IPS DF 4.7 (cell line): ENCODE measurements at regions not wholly inside any gene's neighbourhood (a gene's known extent, or its start where the extent isn't known, plus 50 kb on each side); places are given as distances from the start of the nearest gene placed in this dataset.
A peak's percentile ranks its signal among the peaks of the same experiment; 100 is the strongest.

Experiments
- DNase-seq: peaks from one replicate; pipeline ENCODE4 v3.0.0-alpha.2; 2013; ENCODE audit warnings: low spot score; ENCODE audit errors: extremely low read depth

DNA sequence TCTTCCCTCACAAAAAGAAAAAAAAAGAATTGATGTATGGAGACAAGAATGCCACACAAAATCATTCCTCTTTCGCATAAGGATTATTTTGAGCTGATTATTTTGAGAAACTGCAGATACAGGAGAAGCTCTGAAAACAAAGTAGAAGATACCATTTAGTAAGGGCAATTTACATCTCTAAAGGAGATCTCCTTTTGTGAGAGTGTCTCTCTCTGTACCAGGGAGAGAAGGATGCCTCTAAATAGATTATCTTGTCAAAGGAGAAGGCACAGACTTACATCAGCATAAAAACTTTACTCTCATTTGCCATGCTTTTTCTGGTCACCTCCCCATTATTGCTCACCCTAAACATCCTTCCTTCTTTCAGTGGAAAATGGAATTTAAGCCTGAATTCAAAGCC lies 747.9 kb upstream of the COBL start:
- DNase-seq = no peak

- DNase-seq = no peak
Measured at GRCh38 chr7:52061666-52062065, 745.1 kb upstream of the COBL start.

DNA sequence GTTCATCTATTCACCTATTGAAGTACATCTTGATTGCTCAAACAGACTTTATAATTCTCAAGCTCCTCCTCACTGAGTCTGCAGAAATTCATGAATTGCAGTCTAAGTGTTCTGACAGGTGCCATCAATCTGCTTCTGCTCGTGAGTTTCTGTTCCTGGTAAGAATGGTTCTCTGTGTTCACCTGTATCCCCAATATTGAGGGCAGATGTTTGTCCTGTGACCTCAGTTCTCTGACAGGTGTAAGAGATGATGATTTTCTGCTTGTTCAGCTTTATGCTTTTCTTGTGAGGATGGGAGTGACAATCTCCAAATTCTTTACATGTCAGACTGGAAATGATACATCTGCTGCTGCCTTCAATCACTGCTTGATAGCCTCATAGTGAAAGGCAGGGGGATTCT lies 736.9 kb upstream of the COBL start:
- DNase-seq = no peak

- DNase-seq = no peak
Measured at GRCh38 chr7:52030722-52031121, 714.1 kb upstream of the COBL start.

- no peak for DNase-seq
Measured at GRCh38 chr7:52026140-52026539, 709.5 kb upstream of the COBL start.

DNA sequence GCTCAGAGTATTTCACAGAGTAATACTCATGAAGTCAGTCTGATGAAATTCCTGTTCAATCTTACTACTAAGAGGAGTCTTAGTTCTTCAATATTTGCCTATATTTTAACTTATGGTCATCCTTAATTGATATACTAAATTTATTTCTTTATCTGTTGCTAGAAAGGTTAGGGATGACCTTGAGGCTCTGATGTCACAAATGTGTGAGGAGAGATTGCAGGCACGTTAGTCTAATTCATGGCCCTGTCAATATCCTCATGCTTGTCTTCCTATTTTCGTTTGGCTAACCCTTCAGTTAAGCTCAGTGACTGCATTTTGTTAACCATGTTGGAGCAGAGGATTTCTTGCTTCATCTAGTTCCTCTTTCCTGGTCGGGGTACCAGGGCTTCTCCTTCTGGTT lies 704.7 kb upstream of the COBL start:
- DNase-seq = no peak

DNA sequence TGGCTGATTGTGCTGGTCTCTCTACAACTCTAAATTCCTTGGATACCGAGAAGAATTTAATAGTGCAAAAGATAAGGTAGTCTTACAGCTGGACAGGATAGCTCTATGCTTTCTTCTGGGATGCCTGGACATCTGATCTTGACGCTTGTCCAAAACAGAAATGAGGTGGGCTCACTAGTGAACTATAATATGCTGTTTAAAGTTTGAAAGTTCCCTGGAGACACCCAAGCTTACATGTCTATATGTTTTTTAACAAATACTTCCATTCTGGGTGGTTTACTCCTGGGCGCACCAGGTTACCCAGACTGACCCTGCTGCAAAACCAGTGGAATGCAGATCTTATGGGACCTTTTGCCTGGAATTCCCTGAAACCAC lies 702.1 kb upstream of the COBL start:
- DNase-seq = no peak

- peak; percentile 64 for DNase-seq
Measured at GRCh38 chr7:52017802-52018679, 701.4 kb upstream of the COBL start.

GRCh38 chr7:52009181-52009580 lies 692.6 kb upstream of the COBL start:
- DNase-seq = no peak

DNA sequence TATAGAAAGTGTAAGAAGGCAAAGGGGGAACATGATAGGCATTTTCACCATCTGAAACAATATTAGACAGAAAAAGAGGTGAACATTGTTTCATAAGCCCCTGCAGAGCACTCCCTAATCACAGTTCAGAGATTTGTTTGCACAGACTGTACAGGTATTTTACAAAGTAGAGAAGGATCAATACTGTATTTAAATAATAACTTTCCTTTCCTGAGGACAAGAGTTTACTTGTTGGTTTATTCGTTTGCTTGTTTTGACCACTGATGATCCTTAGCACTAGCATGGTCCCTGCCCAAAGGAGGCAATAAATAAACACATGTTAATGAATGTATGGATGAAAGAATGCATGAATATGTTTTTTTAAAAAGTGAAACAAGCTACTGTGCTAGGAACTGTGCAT lies 690.1 kb upstream of the COBL start:
- no peak for DNase-seq

GRCh38 chr7:52005613-52006012 lies 689.0 kb upstream of the COBL start:
- DNase-seq = no peak

- no peak for DNase-seq
Measured at GRCh38 chr7:51995596-51996179, 679.1 kb upstream of the COBL start.

DNA sequence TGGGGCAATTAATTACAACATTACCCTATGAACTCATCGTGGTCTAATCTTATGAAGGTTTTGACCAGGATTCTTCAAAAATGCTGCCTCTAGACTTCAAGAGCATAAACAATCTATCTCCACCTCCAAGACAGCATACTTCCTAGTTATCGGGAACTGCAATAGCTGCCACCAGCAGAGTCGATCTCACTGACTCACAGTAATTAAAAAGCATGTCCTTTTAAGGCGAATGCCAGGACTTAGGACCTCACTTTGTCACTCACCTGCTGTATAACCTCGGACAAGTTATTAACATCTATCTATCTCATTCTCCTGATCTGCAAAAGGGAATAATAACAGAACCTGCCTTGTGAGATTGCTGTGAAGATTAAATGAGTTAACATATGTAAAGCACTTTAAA lies 666.0 kb upstream of the COBL start:
- no peak for DNase-seq

GRCh38 chr7:51980812-51981211 lies 664.2 kb upstream of the COBL start:
- DNase-seq = no peak

GRCh38 chr7:51980313-51980712 lies 663.7 kb upstream of the COBL start:
- no peak for DNase-seq

- DNase-seq = no peak
Measured at GRCh38 chr7:51977913-51978312, 661.3 kb upstream of the COBL start.

DNA sequence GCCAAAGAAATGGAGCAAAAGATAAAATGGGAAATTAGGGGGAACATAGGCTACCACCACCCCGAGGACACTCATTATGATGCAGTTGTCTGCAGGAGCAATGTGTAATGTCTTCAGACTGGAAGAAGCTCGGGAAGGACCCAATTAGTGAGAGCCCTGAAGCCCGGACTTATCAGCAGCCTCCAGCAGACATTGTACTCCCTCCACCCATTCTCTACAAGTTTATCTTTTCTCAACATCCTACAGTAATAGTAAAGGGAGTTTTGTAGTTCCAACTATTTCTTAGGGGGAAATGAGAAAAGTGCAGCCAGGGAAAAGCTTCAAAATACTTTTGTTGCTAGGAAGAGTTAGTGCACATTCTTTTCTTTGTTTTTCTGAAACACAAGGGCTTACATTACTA lies 657.3 kb upstream of the COBL start:
- DNase-seq = no peak

GRCh38 chr7:51973071-51973470 lies 656.5 kb upstream of the COBL start:
- DNase-seq = no peak

GRCh38 chr7:51970961-51971665 lies 654.5 kb upstream of the COBL start:
- DNase-seq = no peak

DNA sequence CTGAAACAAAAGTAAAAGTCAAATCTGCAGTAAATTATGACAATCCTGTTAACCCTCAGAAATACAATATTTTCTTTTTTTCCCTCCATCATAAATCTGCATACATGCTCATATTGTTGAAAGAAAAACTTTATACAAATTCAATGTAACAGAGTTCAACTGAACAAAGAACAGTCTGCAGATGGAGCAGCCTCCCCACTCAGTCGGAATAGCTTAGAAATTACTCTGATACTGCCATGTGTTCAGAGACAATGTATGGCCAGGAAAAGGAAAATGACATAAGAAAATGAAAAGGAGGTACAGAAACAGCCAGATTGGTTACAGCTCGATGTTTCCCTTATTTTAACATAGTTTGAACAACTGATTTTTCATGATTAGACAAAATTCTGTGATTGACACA lies 651.9 kb upstream of the COBL start:
- no peak for DNase-seq

GRCh38 chr7:51965454-51965853 lies 648.8 kb upstream of the COBL start:
- no peak for DNase-seq

DNA sequence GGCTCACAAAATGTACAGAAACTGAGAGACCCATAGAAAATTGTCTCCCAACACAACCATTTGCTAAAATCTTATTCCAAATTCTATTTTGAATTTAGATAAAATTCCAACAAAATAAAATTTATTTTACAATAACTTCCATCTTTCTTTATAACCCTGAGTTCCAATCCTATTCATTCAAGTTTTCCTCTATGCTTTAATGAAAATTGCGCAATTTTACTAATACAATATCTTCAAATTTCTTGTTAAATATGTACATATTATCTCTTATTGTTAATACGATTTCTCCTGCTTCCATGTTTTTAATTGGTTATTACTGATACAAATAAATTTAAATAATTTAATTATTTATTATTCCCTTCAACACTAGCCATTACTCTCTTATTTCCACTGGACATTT lies 645.2 kb upstream of the COBL start:
- DNase-seq = no peak

DNA sequence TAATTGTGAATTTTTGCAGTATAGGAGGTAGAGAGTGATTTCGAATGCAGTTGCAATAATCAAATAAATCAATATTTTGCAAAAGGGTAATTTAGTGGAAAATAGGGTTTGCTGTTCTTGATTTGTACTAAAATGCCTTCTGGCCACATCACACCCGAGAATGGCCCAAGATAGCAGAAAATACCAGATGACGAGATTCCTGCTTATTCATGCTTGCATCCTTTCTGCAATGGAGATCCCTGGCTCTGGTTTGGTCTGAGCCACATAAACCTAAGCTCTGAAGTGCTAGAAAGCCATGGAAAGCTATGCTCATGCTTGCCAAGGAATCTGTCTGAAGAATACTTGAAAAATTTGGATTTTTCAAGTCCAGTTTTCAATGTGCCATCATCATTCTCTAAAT lies 634.2 kb upstream of the COBL start:
- DNase-seq = no peak
